ENCODE measurements at regions not wholly inside any gene's neighbourhood (a gene's known extent, or its start where the extent isn't known, plus 50 kb on each side); places are given as distances from the start of the nearest gene placed in this dataset.

GRCh38 chr17:13154930-13155329 lies 137.1 kb upstream of the ELAC2 start:
- Mint-ChIP-seq H3K4me1 (no peaks in the 10 kb centered on the region), H3K4me3 (no peak overlapping the region), H3K36me3 (ENCODE audit: low read depth) (no peaks in the 10 kb centered on the region), H3K27ac (no peak overlapping the region), H3K27me3 (ENCODE audit: insufficient read depth, low read depth, poor library complexity) (no peaks in the 10 kb centered on the region), H3K9me3 (peaks cover 6% of the 10 kb centered on the region; the same call in 2 of the 3 replicates)
- no peaks in the 10 kb centered on the region for H3K36me3 ChIP-seq (ENCODE audit: insufficient read depth)
- H3K27me3 ChIP-seq (ENCODE audit: insufficient read depth), result no peaks in the 10 kb centered on the region
- H3K4me3 ChIP-seq, result no peak overlapping the region
- TF ChIP-seq ZNF331 (CRISPR knock-in tag; IDR thresholded peaks at IDR 0.05; ENCODE audit: low read depth) (no peak), NANOG (IDR thresholded peaks at IDR 0.05; ENCODE audit: borderline replicate concordance) (no peak), ZNF114 (CRISPR knock-in tag; IDR thresholded peaks at IDR 0.05) (no peak), JUNB (IDR thresholded peaks at IDR 0.05; ENCODE audit: unreplicated experiment) (no peak), POLR2AphosphoS5 (IDR thresholded peaks at IDR 0.05; ENCODE audit: low read depth) (no peak), STAT1 (IDR thresholded peaks at IDR 0.05; ENCODE audit: unreplicated experiment) (no peak), CTCF (conservative IDR thresholded peaks at IDR 0.05; ENCODE audit: low read depth in 2 of 2) (no peak), EZH2phosphoT487 (IDR thresholded peaks at IDR 0.05; ENCODE audit: unreplicated experiment) (no peak), EZH2 (IDR thresholded peaks at IDR 0.05; ENCODE audit: low read depth, unreplicated experiment) (no peak), CREB1 (CRISPR knock-in tag; IDR thresholded peaks at IDR 0.05; ENCODE audit: low read depth) (no peak)
- TF ChIP-seq, protein P1, sequence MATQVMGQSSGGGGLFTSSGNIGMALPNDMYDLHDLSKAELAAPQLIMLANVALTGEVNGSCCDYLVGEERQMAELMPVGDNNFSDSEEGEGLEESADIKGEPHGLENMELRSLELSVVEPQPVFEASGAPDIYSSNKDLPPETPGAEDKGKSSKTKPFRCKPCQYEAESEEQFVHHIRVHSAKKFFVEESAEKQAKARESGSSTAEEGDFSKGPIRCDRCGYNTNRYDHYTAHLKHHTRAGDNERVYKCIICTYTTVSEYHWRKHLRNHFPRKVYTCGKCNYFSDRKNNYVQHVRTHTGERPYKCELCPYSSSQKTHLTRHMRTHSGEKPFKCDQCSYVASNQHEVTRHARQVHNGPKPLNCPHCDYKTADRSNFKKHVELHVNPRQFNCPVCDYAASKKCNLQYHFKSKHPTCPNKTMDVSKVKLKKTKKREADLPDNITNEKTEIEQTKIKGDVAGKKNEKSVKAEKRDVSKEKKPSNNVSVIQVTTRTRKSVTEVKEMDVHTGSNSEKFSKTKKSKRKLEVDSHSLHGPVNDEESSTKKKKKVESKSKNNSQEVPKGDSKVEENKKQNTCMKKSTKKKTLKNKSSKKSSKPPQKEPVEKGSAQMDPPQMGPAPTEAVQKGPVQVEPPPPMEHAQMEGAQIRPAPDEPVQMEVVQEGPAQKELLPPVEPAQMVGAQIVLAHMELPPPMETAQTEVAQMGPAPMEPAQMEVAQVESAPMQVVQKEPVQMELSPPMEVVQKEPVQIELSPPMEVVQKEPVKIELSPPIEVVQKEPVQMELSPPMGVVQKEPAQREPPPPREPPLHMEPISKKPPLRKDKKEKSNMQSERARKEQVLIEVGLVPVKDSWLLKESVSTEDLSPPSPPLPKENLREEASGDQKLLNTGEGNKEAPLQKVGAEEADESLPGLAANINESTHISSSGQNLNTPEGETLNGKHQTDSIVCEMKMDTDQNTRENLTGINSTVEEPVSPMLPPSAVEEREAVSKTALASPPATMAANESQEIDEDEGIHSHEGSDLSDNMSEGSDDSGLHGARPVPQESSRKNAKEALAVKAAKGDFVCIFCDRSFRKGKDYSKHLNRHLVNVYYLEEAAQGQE (IDR thresholded peaks at IDR 0.05; ENCODE audit: unreplicated experiment), result no peak
- TF ChIP-seq, protein P2, sequence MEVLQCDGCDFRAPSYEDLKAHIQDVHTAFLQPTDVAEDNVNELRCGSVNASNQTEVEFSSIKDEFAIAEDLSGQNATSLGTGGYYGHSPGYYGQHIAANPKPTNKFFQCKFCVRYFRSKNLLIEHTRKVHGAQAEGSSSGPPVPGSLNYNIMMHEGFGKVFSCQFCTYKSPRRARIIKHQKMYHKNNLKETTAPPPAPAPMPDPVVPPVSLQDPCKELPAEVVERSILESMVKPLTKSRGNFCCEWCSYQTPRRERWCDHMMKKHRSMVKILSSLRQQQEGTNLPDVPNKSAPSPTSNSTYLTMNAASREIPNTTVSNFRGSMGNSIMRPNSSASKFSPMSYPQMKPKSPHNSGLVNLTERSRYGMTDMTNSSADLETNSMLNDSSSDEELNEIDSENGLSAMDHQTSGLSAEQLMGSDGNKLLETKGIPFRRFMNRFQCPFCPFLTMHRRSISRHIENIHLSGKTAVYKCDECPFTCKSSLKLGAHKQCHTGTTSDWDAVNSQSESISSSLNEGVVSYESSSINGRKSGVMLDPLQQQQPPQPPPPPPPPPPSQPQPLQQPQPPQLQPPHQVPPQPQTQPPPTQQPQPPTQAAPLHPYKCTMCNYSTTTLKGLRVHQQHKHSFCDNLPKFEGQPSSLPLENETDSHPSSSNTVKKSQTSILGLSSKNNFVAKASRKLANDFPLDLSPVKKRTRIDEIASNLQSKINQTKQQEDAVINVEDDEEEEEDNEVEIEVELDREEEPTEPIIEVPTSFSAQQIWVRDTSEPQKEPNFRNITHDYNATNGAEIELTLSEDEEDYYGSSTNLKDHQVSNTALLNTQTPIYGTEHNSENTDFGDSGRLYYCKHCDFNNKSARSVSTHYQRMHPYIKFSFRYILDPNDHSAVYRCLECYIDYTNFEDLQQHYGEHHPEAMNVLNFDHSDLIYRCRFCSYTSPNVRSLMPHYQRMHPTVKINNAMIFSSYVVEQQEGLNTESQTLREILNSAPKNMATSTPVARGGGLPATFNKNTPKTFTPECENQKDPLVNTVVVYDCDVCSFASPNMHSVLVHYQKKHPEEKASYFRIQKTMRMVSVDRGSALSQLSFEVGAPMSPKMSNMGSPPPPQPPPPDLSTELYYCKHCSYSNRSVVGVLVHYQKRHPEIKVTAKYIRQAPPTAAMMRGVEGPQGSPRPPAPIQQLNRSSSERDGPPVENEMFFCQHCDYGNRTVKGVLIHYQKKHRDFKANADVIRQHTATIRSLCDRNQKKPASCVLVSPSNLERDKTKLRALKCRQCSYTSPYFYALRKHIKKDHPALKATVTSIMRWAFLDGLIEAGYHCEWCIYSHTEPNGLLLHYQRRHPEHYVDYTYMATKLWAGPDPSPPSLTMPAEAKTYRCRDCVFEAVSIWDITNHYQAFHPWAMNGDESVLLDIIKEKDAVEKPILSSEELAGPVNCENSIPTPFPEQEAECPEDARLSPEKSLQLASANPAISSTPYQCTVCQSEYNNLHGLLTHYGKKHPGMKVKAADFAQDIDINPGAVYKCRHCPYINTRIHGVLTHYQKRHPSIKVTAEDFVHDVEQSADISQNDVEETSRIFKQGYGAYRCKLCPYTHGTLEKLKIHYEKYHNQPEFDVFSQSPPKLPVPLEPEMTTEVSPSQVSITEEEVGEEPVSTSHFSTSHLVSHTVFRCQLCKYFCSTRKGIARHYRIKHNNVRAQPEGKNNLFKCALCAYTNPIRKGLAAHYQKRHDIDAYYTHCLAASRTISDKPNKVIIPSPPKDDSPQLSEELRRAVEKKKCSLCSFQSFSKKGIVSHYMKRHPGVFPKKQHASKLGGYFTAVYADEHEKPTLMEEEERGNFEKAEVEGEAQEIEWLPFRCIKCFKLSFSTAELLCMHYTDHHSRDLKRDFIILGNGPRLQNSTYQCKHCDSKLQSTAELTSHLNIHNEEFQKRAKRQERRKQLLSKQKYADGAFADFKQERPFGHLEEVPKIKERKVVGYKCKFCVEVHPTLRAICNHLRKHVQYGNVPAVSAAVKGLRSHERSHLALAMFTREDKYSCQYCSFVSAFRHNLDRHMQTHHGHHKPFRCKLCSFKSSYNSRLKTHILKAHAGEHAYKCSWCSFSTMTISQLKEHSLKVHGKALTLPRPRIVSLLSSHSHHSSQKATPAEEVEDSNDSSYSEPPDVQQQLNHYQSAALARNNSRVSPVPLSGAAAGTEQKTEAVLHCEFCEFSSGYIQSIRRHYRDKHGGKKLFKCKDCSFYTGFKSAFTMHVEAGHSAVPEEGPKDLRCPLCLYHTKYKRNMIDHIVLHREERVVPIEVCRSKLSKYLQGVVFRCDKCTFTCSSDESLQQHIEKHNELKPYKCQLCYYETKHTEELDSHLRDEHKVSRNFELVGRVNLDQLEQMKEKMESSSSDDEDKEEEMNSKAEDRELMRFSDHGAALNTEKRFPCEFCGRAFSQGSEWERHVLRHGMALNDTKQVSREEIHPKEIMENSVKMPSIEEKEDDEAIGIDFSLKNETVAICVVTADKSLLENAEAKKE (CRISPR knock-in tag; IDR thresholded peaks at IDR 0.05), result no peak
- TF ChIP-seq, protein P3, sequence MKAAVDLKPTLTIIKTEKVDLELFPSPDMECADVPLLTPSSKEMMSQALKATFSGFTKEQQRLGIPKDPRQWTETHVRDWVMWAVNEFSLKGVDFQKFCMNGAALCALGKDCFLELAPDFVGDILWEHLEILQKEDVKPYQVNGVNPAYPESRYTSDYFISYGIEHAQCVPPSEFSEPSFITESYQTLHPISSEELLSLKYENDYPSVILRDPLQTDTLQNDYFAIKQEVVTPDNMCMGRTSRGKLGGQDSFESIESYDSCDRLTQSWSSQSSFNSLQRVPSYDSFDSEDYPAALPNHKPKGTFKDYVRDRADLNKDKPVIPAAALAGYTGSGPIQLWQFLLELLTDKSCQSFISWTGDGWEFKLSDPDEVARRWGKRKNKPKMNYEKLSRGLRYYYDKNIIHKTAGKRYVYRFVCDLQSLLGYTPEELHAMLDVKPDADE (IDR thresholded peaks at IDR 0.05), result no peak
- no peak overlapping the region for H2AFZ ChIP-seq
- no peak overlapping the region for H3K27ac ChIP-seq (ENCODE audit: low read depth)
- no peaks in the 10 kb centered on the region for H3K4me1 ChIP-seq (ENCODE audit: insufficient read depth)
- peaks cover 3% of the 10 kb centered on the region; the same call in 1 of the 2 replicates for H3K9me2 ChIP-seq (ENCODE audit: insufficient read depth)
- ATAC-seq (no peak), DNase-seq (ENCODE audit: low spot score) (no peak)
- no peaks in the 10 kb centered on the region for H4K20me1 ChIP-seq (replicated peaks; ENCODE audit: insufficient read depth)
- H3K79me2 ChIP-seq (replicated peaks; ENCODE audit: insufficient read depth), result no peaks in the 10 kb centered on the region
- H3F3A ChIP-seq (replicated peaks; ENCODE audit: low read depth), result no peaks in the 10 kb centered on the region
- no peak overlapping the region for H3K4me2 ChIP-seq
